SK-N-SH (cell line): ENCODE measurements at regions not wholly inside any gene's neighbourhood (a gene's known extent, or its start where the extent isn't known, plus 50 kb on each side); places are given as distances from the start of the nearest gene placed in this dataset.

ENCODE experiments used
- CTCF ChIA-PET: fragments of 300-600, 350-600 bp; formaldehyde crosslinking; extraction: SDS; loops from one replicate; lab custom pipeline; 2021; lab: Yijun Ruan, JAX
- POLR2A ChIA-PET: fragments of 350-600 bp; sonication (Branson Sonifier 250); formaldehyde crosslinking; extraction: SDS; loops from one replicate; lab custom pipeline; 2020; ENCODE audit warnings: antibody characterized with exemption, inconsistent platforms; lab: Yijun Ruan, JAX
- DNase-seq: peaks from one replicate; pipeline ENCODE4 v3.0.0; 2012
- H2AFZ ChIP-seq: fragments of 200-600 bp; sonication (generic); 2 replicates; pipeline ENCODE4 v1.8.1; 2016; ENCODE audit warnings: antibody characterized with exemption, mild to moderate bottlenecking, low read depth
- H3F3A ChIP-seq: fragments of 200-600 bp; sonication (generic); replicated peaks from 2 replicates; pipeline ENCODE3; 2016; ENCODE audit warnings: antibody characterized with exemption, mild to moderate bottlenecking; ENCODE audit not compliant: insufficient read depth
- H3K27ac ChIP-seq, 2 experiments: fragments of 200-500 bp in 1 of 2; fragments of 200-600 bp in 1 of 2; sonication (Bioruptor generic) in 1 of 2; sonication (generic), shearing (Covaris generic) in 1 of 2; 2 replicates each; pipeline versions ENCODE4 v1.5.1 to v1.6.1; 2014 to 2016; ENCODE audit warnings: low read depth in 2 of 2, inconsistent platforms in 1 of 2, low read length in 1 of 2, mild to moderate bottlenecking in 1 of 2, mixed read lengths in 1 of 2
- H3K27me3 ChIP-seq: fragments of 200-600 bp; sonication (generic), shearing (Covaris generic); 2 replicates; pipeline ENCODE4 v1.6.1; 2016; ENCODE audit warnings: mixed run types; ENCODE audit not compliant: insufficient read depth
- H3K36me3 ChIP-seq, 2 experiments: fragments of 200-500 bp in 1 of 2; fragments of 200-600 bp in 1 of 2; sonication (Bioruptor generic) in 1 of 2; sonication (generic) in 1 of 2; replicated peaks in 1 of 2; 2 replicates each; pipeline versions ENCODE3 to v1.5.1; 2014 to 2016; ENCODE audit warnings: low read length in 1 of 2, mild to moderate bottlenecking in 1 of 2; ENCODE audit not compliant: insufficient read depth in 2 of 2, control insufficient read depth in 1 of 2
- H3K4me1 ChIP-seq, 2 experiments: fragments of 200-500 bp in 1 of 2; fragments of 200-600 bp in 1 of 2; sonication (Bioruptor generic) in 1 of 2; sonication (generic), shearing (Covaris generic) in 1 of 2; 2 replicates each; pipeline versions ENCODE4 v1.5.1 to v1.6.1; 2014 to 2016; ENCODE audit warnings: low read depth in 1 of 2, low read length in 1 of 2, mixed run types in 1 of 2; ENCODE audit not compliant: insufficient read depth in 2 of 2, control insufficient read depth in 1 of 2
- H3K4me2 ChIP-seq: fragments of 200-600 bp; sonication (generic), shearing (Covaris generic); 2 replicates; pipeline ENCODE4 v1.6.1; 2017; ENCODE audit warnings: mixed run types
- H3K4me3 ChIP-seq, 2 experiments: fragments of 200-500 bp in 1 of 2; fragments of 200-600 bp in 1 of 2; sonication (Bioruptor generic) in 1 of 2; sonication (generic), shearing (Covaris generic) in 1 of 2; 2 replicates each; pipeline versions ENCODE4 v1.5.1 to v1.8.1; 2014 to 2016; ENCODE audit warnings: low read depth in 2 of 2, inconsistent platforms in 1 of 2, low read length in 1 of 2, mild to moderate bottlenecking in 1 of 2, mixed read lengths in 1 of 2, moderate library complexity in 1 of 2
- H3K79me2 ChIP-seq: fragments of 200-600 bp; sonication (generic); 2 replicates; pipeline ENCODE4 v1.8.1; 2017; ENCODE audit warnings: mild to moderate bottlenecking; ENCODE audit not compliant: insufficient read depth
- H3K9ac ChIP-seq: fragments of 200-600 bp; sonication (generic); 2 replicates; pipeline ENCODE4 v1.6.1; 2017; ENCODE audit warnings: mixed run types
- H3K9me2 ChIP-seq: fragments of 200-600 bp; sonication (generic); 2 replicates; pipeline ENCODE4 v1.6.1; 2017; ENCODE audit warnings: mixed run types
- H3K9me3 ChIP-seq: fragments of 200-600 bp; sonication (generic); 2 replicates; pipeline ENCODE4 v1.6.1; 2017; ENCODE audit warnings: mixed run types, mild to moderate bottlenecking, moderate library complexity
- H4K20me1 ChIP-seq: fragments of 200-600 bp; sonication (generic); 2 replicates; pipeline ENCODE4 v1.6.1; 2017; ENCODE audit warnings: mild to moderate bottlenecking, mixed run types; ENCODE audit not compliant: insufficient read depth
- CHD2 ChIP-seq: fragments of 150-350 bp; IDR thresholded peaks from 2 replicates; pipeline ENCODE4 v1.6.1; 2018; ENCODE audit warnings: low read length; ENCODE audit not compliant: partially characterized antibody
- EP300 ChIP-seq, 2 experiments: IDR thresholded peaks; 2 replicates each; pipeline versions ENCODE4 v1.4.0 to v1.6.1; 2012; ENCODE audit warnings: borderline replicate concordance in 1 of 2, low read depth in 1 of 2, low read length in 1 of 2
- FOSL2 ChIP-seq: IDR thresholded peaks from 2 replicates; pipeline ENCODE4 v1.4.0; 2012; ENCODE audit warnings: low read depth, mild to moderate bottlenecking, moderate library complexity, borderline replicate concordance
- FOXM1 ChIP-seq: IDR thresholded peaks from 2 replicates; pipeline ENCODE4 v1.4.0; 2012; ENCODE audit warnings: low read depth, mild to moderate bottlenecking
- MAX ChIP-seq: IDR thresholded peaks from 2 replicates; pipeline ENCODE4 v1.4.0; 2012; ENCODE audit warnings: low read depth
- RCOR1 ChIP-seq: fragments of 150-350 bp; IDR thresholded peaks from 2 replicates; pipeline ENCODE4 v1.6.1; 2017; ENCODE audit warnings: antibody characterized with exemption, low read length
- TCF12 ChIP-seq: IDR thresholded peaks from 2 replicates; pipeline ENCODE4 v1.4.0; 2012
- WGBS: methylation state at CpG from one replicate; pipeline ENCODE4 v1.1.6; 2017; ENCODE audit warnings: low lambda C conversion rate; 5-methylcytosine and 5-hydroxymethylcytosine counted together
- TF ChIP-seq, protein P1 (sequence below): fragments of 150-350 bp; IDR thresholded peaks from 2 replicates; pipeline ENCODE4 v1.6.1; 2016; ENCODE audit warnings: mild to moderate bottlenecking, low read depth, low read length

DNA sequence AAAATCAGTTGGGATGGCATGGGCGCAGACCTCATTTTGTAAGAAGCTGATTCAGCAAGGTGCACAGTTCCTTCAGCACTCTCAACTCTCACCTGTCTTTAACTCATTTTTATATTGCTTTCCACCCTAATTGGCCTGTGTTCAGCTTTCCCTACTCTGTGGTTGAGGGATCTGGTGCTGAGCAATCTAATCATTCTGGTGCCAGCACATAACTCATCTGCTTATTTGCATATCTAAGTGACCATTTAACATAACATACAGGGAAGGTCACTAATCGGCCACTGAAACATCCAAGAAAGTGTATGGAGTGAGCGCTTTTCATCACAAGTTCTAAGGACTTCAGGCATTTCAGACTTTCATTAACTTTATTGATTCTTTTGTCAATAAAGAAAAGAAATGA lies 303.4 kb upstream of the ROPN1 start:
- peaks cover 0 to 5% of the 10 kb centered on the region in 2 experiments for H3K36me3 ChIP-seq
- H3K9me3 ChIP-seq, result no peaks in the 10 kb centered on the region
- ChIA-PET CTCF (interaction anchor here (2.1 to 2.9 kb wide), 3 partner anchors 11 to 57 kb away, joined by 4 to 17 read pairs (median 6); no protein-coding TSS in a partner anchor), POLR2A (no interaction called here)
- H3K27me3 ChIP-seq, result no peaks in the 10 kb centered on the region
- H3K79me2 ChIP-seq, result no peaks in the 10 kb centered on the region
- H3K27ac ChIP-seq, result peak overlapping the region in 1 of 2 experiments; percentile 98; a peak in 2 of 4 replicates
- no peak for DNase-seq
- no peak overlapping the region for H3K4me3 ChIP-seq
- no peak overlapping the region for H3K4me2 ChIP-seq
- H2AFZ ChIP-seq, result no peak overlapping the region
- H3K9ac ChIP-seq, result no peak overlapping the region
- no peaks in the 10 kb centered on the region for H3K9me2 ChIP-seq
- no peaks in the 10 kb centered on the region for H3F3A ChIP-seq
- H4K20me1 ChIP-seq, result no peaks in the 10 kb centered on the region
- TF ChIP-seq MAX (no peak), EP300 (IDR thresholded peaks at IDR 0.05; ENCODE audit: borderline replicate concordance in 1 of 2, low read depth in 1 of 2, low read length in 1 of 2) (peak in 1 of 2 experiments; percentile 26; a peak in 1 of 4 replicates)
- WGBS, result 84% methylated on average over 3 of the region's 3 CpGs
- H3K4me1 ChIP-seq, result peaks cover 15 to 69% of the 10 kb centered on the region in 2 experiments

DNA sequence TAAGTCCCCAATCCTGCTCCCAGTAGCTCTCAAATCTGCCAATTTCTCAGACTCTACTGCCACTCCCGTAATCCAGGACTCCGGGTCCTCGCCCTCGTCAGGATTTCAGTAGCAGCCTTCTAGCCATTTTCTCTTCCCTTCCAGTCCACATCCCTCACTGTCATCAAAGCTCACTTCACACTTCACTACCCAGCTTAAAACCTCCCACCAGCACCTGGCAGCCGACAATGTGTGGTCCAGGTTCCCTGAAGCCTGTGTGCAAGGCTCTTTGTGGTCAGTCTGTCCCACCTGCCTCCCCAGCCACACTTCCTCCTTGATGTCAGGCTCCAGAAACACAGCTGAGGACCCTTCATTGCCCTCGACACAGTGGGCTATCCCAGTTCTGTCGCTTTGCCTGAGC lies 304.5 kb upstream of the ROPN1 start:
- Histone ChIP-seq H3K9me3 (no peaks in the 10 kb centered on the region), H2AFZ (no peak overlapping the region), H3K36me3 (peaks cover 0 to 2% of the 10 kb centered on the region in 2 experiments), H3K27ac (peak overlapping the region in 1 of 2 experiments; percentile 98; a peak in 2 of 4 replicates), H3F3A (no peaks in the 10 kb centered on the region), H3K4me3 (no peak overlapping the region), H3K9me2 (no peaks in the 10 kb centered on the region), H4K20me1 (no peaks in the 10 kb centered on the region), H3K79me2 (no peaks in the 10 kb centered on the region)
- 85% methylated on average over 7 of the region's 7 CpGs for WGBS
- no peak for DNase-seq
- ChIA-PET POLR2A (interaction anchor here (1.2 kb wide), 1 partner anchor 94 kb away, joined by 3 read pairs; no protein-coding TSS in a partner anchor), CTCF (interaction anchor here (0.6 to 2.9 kb wide), 6 partner anchors 12 to 173 kb away, joined by 3 to 17 read pairs (median 4); no protein-coding TSS in a partner anchor)
- TF ChIP-seq TCF12, result no peak
- no peak for TF ChIP-seq RCOR1
- TF ChIP-seq MAX, result no peak
- TF ChIP-seq CHD2, result no peak
- TF ChIP-seq FOSL2, result no peak
- TF ChIP-seq, protein P1, sequence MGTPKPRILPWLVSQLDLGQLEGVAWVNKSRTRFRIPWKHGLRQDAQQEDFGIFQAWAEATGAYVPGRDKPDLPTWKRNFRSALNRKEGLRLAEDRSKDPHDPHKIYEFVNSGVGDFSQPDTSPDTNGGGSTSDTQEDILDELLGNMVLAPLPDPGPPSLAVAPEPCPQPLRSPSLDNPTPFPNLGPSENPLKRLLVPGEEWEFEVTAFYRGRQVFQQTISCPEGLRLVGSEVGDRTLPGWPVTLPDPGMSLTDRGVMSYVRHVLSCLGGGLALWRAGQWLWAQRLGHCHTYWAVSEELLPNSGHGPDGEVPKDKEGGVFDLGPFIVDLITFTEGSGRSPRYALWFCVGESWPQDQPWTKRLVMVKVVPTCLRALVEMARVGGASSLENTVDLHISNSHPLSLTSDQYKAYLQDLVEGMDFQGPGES, result no peak
- TF ChIP-seq FOXM1, result no peak
- TF ChIP-seq, all 33 proteins: peak for 0
- Histone ChIP-seq H3K4me2 (no peak overlapping the region), H3K4me1 (peaks cover 15 to 71% of the 10 kb centered on the region in 2 experiments), H3K9ac (no peak overlapping the region), H3K27me3 (no peaks in the 10 kb centered on the region)
